IMR-90 (cell line): ENCODE measurements at regions not wholly inside any gene's neighbourhood (a gene's known extent, or its start where the extent isn't known, plus 50 kb on each side); places are given as distances from the start of the nearest gene placed in this dataset.

Experiments
- ATAC-seq: fragments of 200-7000 bp; cut with Tn5 transposase; 2 replicates; pipeline ENCODE4 v1.9.1; 2020; ENCODE audit warnings: low read depth, mild to moderate bottlenecking, moderate library complexity
- BruUV-seq: library from RNA; stranded (reverse); fragments of 400-500 nt; replicated peaks from 2 replicates; lab custom pipeline; 2021; lab: Mats Ljungman, UMichigan
- CTCF ChIA-PET: fragments of 300-600 bp; formaldehyde crosslinking; extraction: SDS; loops from one replicate; lab custom pipeline; 2021; ENCODE audit warnings: antibody characterized with exemption; lab: Yijun Ruan, JAX
- POLR2A ChIA-PET: fragments of 300-600 bp; sonication (Branson Sonifier 250); formaldehyde crosslinking; loops from one replicate; lab custom pipeline; 2022; ENCODE audit warnings: antibody characterized with exemption; ENCODE audit not compliant: unreplicated experiment; lab: Charles Lee
- DNase-seq: peaks from one replicate; pipeline ENCODE4 v3.0.0; 2013
- H2AFZ ChIP-seq: replicated peaks from 2 replicates; pipeline ENCODE3; 2013; ENCODE audit warnings: low read length, mild to moderate bottlenecking; ENCODE audit not compliant: poor library complexity
- H2AK5ac ChIP-seq: 2 replicates; pipeline ENCODE4 v1.6.1; 2013; ENCODE audit warnings: low read depth, low read length, inconsistent platforms
- H2AK9ac ChIP-seq: replicated peaks from 2 replicates; pipeline ENCODE3; 2013; ENCODE audit warnings: mild to moderate bottlenecking, low read depth, low read length, moderate library complexity; ENCODE audit not compliant: poor library complexity
- H2BK120ac ChIP-seq: 2 replicates; pipeline ENCODE4 v1.6.1; 2013; ENCODE audit warnings: low read depth, low read length, inconsistent platforms
- H2BK15ac ChIP-seq: 3 replicates; pipeline ENCODE4 v1.6.1; 2013; ENCODE audit warnings: low read depth, low read length, inconsistent platforms
- H2BK20ac ChIP-seq: 2 replicates; pipeline ENCODE4 v1.6.1; 2013; ENCODE audit warnings: low read depth, mild to moderate bottlenecking, inconsistent platforms, low read length, moderate library complexity
- H2BK5ac ChIP-seq: 2 replicates; pipeline ENCODE4 v1.6.1; 2013; ENCODE audit warnings: mild to moderate bottlenecking, low read depth, low read length, inconsistent platforms; ENCODE audit not compliant: poor library complexity, severe bottlenecking
- H3K14ac ChIP-seq: replicated peaks from 2 replicates; pipeline ENCODE4 v1.6.1; 2013; ENCODE audit warnings: low read depth, low read length, inconsistent platforms
- H3K18ac ChIP-seq: 2 replicates; pipeline ENCODE4 v1.6.1; 2013; ENCODE audit warnings: low read depth, low read length, control low read depth
- H3K23ac ChIP-seq: 2 replicates; pipeline ENCODE4 v1.6.1; 2013; ENCODE audit warnings: low read depth, low read length, inconsistent platforms
- H3K27ac ChIP-seq: 2 replicates; pipeline ENCODE4 v1.5.1; 2013; ENCODE audit warnings: mild to moderate bottlenecking, control low read depth, low read length; ENCODE audit not compliant: insufficient read depth
- H3K27me3 ChIP-seq: 2 replicates; pipeline ENCODE4 v1.6.1; 2013; ENCODE audit warnings: low read length; ENCODE audit not compliant: control insufficient read depth, insufficient read depth
- H3K36me3 ChIP-seq: 2 replicates; pipeline ENCODE4 v1.6.1; 2013; ENCODE audit warnings: low read length, mixed read lengths; ENCODE audit not compliant: control insufficient read depth, insufficient read depth
- H3K4ac ChIP-seq: 2 replicates; pipeline ENCODE4 v1.6.1; 2013; ENCODE audit warnings: low read depth, low read length, inconsistent platforms
- H3K4me1 ChIP-seq: 2 replicates; pipeline ENCODE4 v1.6.1; 2013; ENCODE audit warnings: low read length, mixed read lengths; ENCODE audit not compliant: control insufficient read depth, insufficient read depth
- H3K4me2 ChIP-seq: 2 replicates; pipeline ENCODE4 v1.6.1; 2013; ENCODE audit warnings: low read depth, mild to moderate bottlenecking, control low read depth, low read length, moderate library complexity
- H3K4me3 ChIP-seq: 2 replicates; pipeline ENCODE4 v1.5.1; 2013; ENCODE audit warnings: low read depth, mild to moderate bottlenecking, control low read depth, low read length, moderate library complexity; ENCODE audit not compliant: insufficient read depth
- H3K56ac ChIP-seq: 2 replicates; pipeline ENCODE4 v1.6.1; 2013; ENCODE audit warnings: low read length, inconsistent platforms; ENCODE audit not compliant: insufficient read depth; ENCODE audit errors: extremely low read depth
- H3K79me1 ChIP-seq, 2 experiments: 2 replicates each; pipeline ENCODE4 v1.6.1; 2013; ENCODE audit warnings: low read length in 2 of 2, inconsistent platforms in 1 of 2, low read depth in 1 of 2
- H3K9ac ChIP-seq: 2 replicates; pipeline ENCODE4 v1.6.1; 2013; ENCODE audit warnings: low read depth, low read length, control low read depth
- H3K9me1 ChIP-seq: 2 replicates; pipeline ENCODE4 v1.6.1; 2013; ENCODE audit warnings: low read length, inconsistent platforms; ENCODE audit not compliant: insufficient read depth
- H3K9me3 ChIP-seq: 2 replicates; pipeline ENCODE4 v1.6.1; 2013; ENCODE audit warnings: low read length; ENCODE audit not compliant: control insufficient read depth, insufficient read depth
- H4K20me1 ChIP-seq: 2 replicates; pipeline ENCODE4 v1.6.1; 2013; ENCODE audit warnings: low read length, inconsistent platforms; ENCODE audit not compliant: insufficient read depth
- H4K5ac ChIP-seq: 2 replicates; pipeline ENCODE4 v1.6.1; 2013; ENCODE audit warnings: mild to moderate bottlenecking, low read depth, low read length, control low read depth
- H4K8ac ChIP-seq, 2 experiments: 2 replicates each; pipeline ENCODE4 v1.6.1; 2013; ENCODE audit warnings: low read depth in 2 of 2, low read length in 2 of 2, control low read depth in 1 of 2, inconsistent platforms in 1 of 2
- H4K91ac ChIP-seq: 2 replicates; pipeline ENCODE4 v1.6.1; 2013; ENCODE audit warnings: low read depth, low read length, inconsistent platforms; ENCODE audit not compliant: insufficient read depth
- CHD1 ChIP-seq: IDR thresholded peaks from 2 replicates; pipeline ENCODE4 v1.6.1; 2012; ENCODE audit warnings: low read depth, low read length, improper control_type of control experiment
- ELK1 ChIP-seq: fragments of 150-350 bp; IDR thresholded peaks from 2 replicates; pipeline ENCODE4 v1.6.1; 2016; ENCODE audit warnings: low read depth, mild to moderate bottlenecking, low read length, moderate library complexity, borderline replicate concordance
- RCOR1 ChIP-seq: IDR thresholded peaks from 2 replicates; pipeline ENCODE4 v1.6.1; 2012; ENCODE audit warnings: mild to moderate bottlenecking, low read length, improper control_type of control experiment; ENCODE audit not compliant: insufficient replicate concordance
- WGBS, 2 experiments: methylation state at CpG; one replicate each; pipeline versions ENCODE4 v1.1.5 to v1.1.7; 2013; ENCODE audit warnings: missing lambda C conversion rate in 2 of 2; ENCODE audit not compliant: insufficient read length in 1 of 2; ENCODE audit errors: extremely low coverage in 2 of 2; 5-methylcytosine and 5-hydroxymethylcytosine counted together
- dilution Hi-C: fragments of 300-500 bp; cut with HindIII; formaldehyde crosslinking; loops from one replicate; pipeline ENCODE4 v1.14.3; 2018; ENCODE audit warnings: low sequenced_read_pairs; ENCODE audit not compliant: unreplicated experiment
- in situ Hi-C: fragments of 300-500 bp; cut with MboI; formaldehyde crosslinking; loops from 3 replicates; pipeline ENCODE4 v1.14.3; 2019; ENCODE audit warnings: low sequenced_read_pairs, inconsistent platforms, mixed read lengths
- intact Hi-C: fragments of 100-400 bp; cut with micrococcal nuclease; formaldehyde crosslinking; loops from 2 replicates; pipeline ENCODE4 v1.10.0; 2022

- dilution Hi-C loops (no loop called here), in situ Hi-C loops (no loop called here), intact Hi-C loops (no loop called here)
- POLR2A ChIA-PET = no interaction called here
- no peak for ATAC-seq
- no peak overlapping the region for H3K56ac ChIP-seq
- H3K4me1 ChIP-seq = no peaks in the 10 kb centered on the region
- no peak overlapping the region for H2AFZ ChIP-seq
- H3K36me3 ChIP-seq = no peaks in the 10 kb centered on the region; the same call in 1 of the 2 replicates
- H3K79me1 ChIP-seq = no peaks in the 10 kb centered on the region
- H3K14ac ChIP-seq = no peak overlapping the region
- H3K4ac ChIP-seq = no peak overlapping the region
- no peak overlapping the region for H3K23ac ChIP-seq
- no peaks in the 10 kb centered on the region for H4K20me1 ChIP-seq
- DNase-seq = no peak
- no peak overlapping the region for H2BK20ac ChIP-seq
- H2AK5ac ChIP-seq = no peak overlapping the region
- CTCF ChIA-PET = no interaction called here
- no peak overlapping the region for H3K4me3 ChIP-seq
- no peak overlapping the region for H3K27ac ChIP-seq
- H3K9ac ChIP-seq = no peak overlapping the region
- no peak overlapping the region for H4K5ac ChIP-seq
- WGBS, 2 experiments = 33% methylated on average over 1 of the region's 4 CpGs; no CpG with 5 or more reads in 1 of the 2 experiments
- no peaks in the 10 kb centered on the region for H3K9me3 ChIP-seq
- no peak overlapping the region for H2BK15ac ChIP-seq
- no peaks in the 10 kb centered on the region for H3K27me3 ChIP-seq
- no peak overlapping the region for H3K18ac ChIP-seq
- TF ChIP-seq ELK1 (no peak), RCOR1 (no peak), CHD1 (no peak)
- H2BK5ac ChIP-seq = no peak overlapping the region
- no TSS peak for BruUV-seq
- no peak overlapping the region for H4K91ac ChIP-seq
- H3K9me1 ChIP-seq = no peaks in the 10 kb centered on the region; the same call in 1 of the 2 replicates
- H2AK9ac ChIP-seq = no peak overlapping the region
- H2BK120ac ChIP-seq = no peak overlapping the region
- no peak overlapping the region for H4K8ac ChIP-seq
- H3K4me2 ChIP-seq = no peak overlapping the region
Observed at GRCh38 chr6:2403546-2403945, 158.1 kb upstream of the GMDS start.
